ENCODE measurements at regions not wholly inside any gene's neighbourhood (a gene's known extent, or its start where the extent isn't known, plus 50 kb on each side); places are given as distances from the start of the nearest gene placed in this dataset.

- no peak for TF ChIP-seq CTCF (IDR thresholded peaks at IDR 0.05; ENCODE audit: insufficient read depth, low read length, severe bottlenecking)
- DNase-seq (ENCODE audit: low read depth) (no peak), FAIRE-seq (no peak)
- no peaks in the 10 kb centered on the region for H3K27me3 ChIP-seq (ENCODE audit: control insufficient read depth, insufficient read depth, low read length)
- H3K4me3 ChIP-seq (ENCODE audit: low read depth, low read length) = no peak overlapping the region
- H3K36me3 ChIP-seq (ENCODE audit: control insufficient read depth, insufficient read depth, low read length) = no peaks in the 10 kb centered on the region
Measured at GRCh38 chr17:27222515-27222914, 71.4 kb upstream of the WSB1 start.

- no peak for TF ChIP-seq CTCF (IDR thresholded peaks at IDR 0.05; ENCODE audit: insufficient read depth, low read length, severe bottlenecking)
- DNase-seq (ENCODE audit: low read depth) (peak; percentile 74), FAIRE-seq (no peak)
- no peaks in the 10 kb centered on the region for H3K27me3 ChIP-seq (ENCODE audit: control insufficient read depth, insufficient read depth, low read length)
- no peak overlapping the region for H3K4me3 ChIP-seq (ENCODE audit: low read depth, low read length)
- no peaks in the 10 kb centered on the region for H3K36me3 ChIP-seq (ENCODE audit: control insufficient read depth, insufficient read depth, low read length)
Measured at GRCh38 chr17:27224526-27225315, 69.2 kb upstream of the WSB1 start.

GRCh38 chr17:27226611-27227230 lies 67.2 kb upstream of the WSB1 start:
- H3K4me3 ChIP-seq (ENCODE audit: low read depth, low read length) = no peak overlapping the region
- DNase-seq (ENCODE audit: low read depth) (peak; percentile 89), FAIRE-seq (no peak)
- no peaks in the 10 kb centered on the region for H3K36me3 ChIP-seq (ENCODE audit: control insufficient read depth, insufficient read depth, low read length)
- no peaks in the 10 kb centered on the region for H3K27me3 ChIP-seq (ENCODE audit: control insufficient read depth, insufficient read depth, low read length)
- TF ChIP-seq CTCF (IDR thresholded peaks at IDR 0.05; ENCODE audit: insufficient read depth, low read length, severe bottlenecking) = no peak

GRCh38 chr17:27230996-27231395 lies 62.9 kb upstream of the WSB1 start:
- Histone ChIP-seq H3K4me3 (ENCODE audit: low read depth, low read length) (no peak overlapping the region), H3K27me3 (ENCODE audit: control insufficient read depth, insufficient read depth, low read length) (no peaks in the 10 kb centered on the region), H3K36me3 (ENCODE audit: control insufficient read depth, insufficient read depth, low read length) (no peaks in the 10 kb centered on the region)
- TF ChIP-seq CTCF (IDR thresholded peaks at IDR 0.05; ENCODE audit: insufficient read depth, low read length, severe bottlenecking) = no peak
- FAIRE-seq (no peak), DNase-seq (ENCODE audit: low read depth) (no peak)

- Histone ChIP-seq H3K27me3 (ENCODE audit: control insufficient read depth, insufficient read depth, low read length) (no peaks in the 10 kb centered on the region), H3K36me3 (ENCODE audit: control insufficient read depth, insufficient read depth, low read length) (no peaks in the 10 kb centered on the region), H3K4me3 (ENCODE audit: low read depth, low read length) (no peak overlapping the region)
- no peak for TF ChIP-seq CTCF (IDR thresholded peaks at IDR 0.05; ENCODE audit: insufficient read depth, low read length, severe bottlenecking)
- FAIRE-seq (no peak), DNase-seq (ENCODE audit: low read depth) (no peak)
Measured at GRCh38 chr17:27232328-27232727, 61.6 kb upstream of the WSB1 start.

All from bronchial epithelial cell (primary cell).